HG02970 (cell line): ENCODE measurements at regions not wholly inside any gene's neighbourhood (a gene's known extent, or its start where the extent isn't known, plus 50 kb on each side); places are given as distances from the start of the nearest gene placed in this dataset.
A peak's percentile ranks its signal among the peaks of the same experiment; 100 is the strongest.
"Not testable (repeated sequence)": the region's sequence is repeated elsewhere in the genome, so short reads cannot be mapped to it uniquely, and the experiment has no call there.

Experiments
- ATAC-seq: cut with Tn5 transposase; IDR thresholded peaks from one replicate; pipeline ENCODE4 v1.9.1; 2021; ENCODE audit warnings: mild to moderate bottlenecking, moderate library complexity, moderate number of reproducible peaks; ENCODE audit not compliant: unreplicated experiment, low FRiP score

GRCh38 chr14:88064841-88065240 lies 59.9 kb downstream of the GPR65 start:
- ATAC-seq, result no peak

- ATAC-seq, result no peak
These were observed 64.7 kb downstream of the GPR65 start for GRCh38 chr14:88069677-88070076.

GRCh38 chr14:88075269-88075981 lies 70.5 kb downstream of the GPR65 start:
- peak; percentile 58 for ATAC-seq

GRCh38 chr14:88078525-88078924 lies 73.6 kb downstream of the GPR65 start:
- no peak for ATAC-seq

GRCh38 chr14:88079624-88080023 lies 74.7 kb downstream of the GPR65 start:
- no peak for ATAC-seq

GRCh38 chr14:88085736-88086135 lies 80.8 kb downstream of the GPR65 start:
- ATAC-seq, result no peak

GRCh38 chr14:88089445-88089844 lies 84.5 kb downstream of the GPR65 start:
- no peak for ATAC-seq

GRCh38 chr14:88092529-88092928 lies 87.6 kb downstream of the GPR65 start:
- no peak for ATAC-seq

- no peak for ATAC-seq
These were observed 90.9 kb downstream of the GPR65 start for GRCh38 chr14:88095791-88096190.

- no peak for ATAC-seq
These were observed 93.2 kb downstream of the GPR65 start for GRCh38 chr14:88098163-88098562.

GRCh38 chr14:88104710-88105109 lies 99.8 kb downstream of the GPR65 start:
- ATAC-seq, result no peak

- no peak for ATAC-seq
These were observed 101.4 kb downstream of the GPR65 start for GRCh38 chr14:88106377-88106776.

- not testable (repeated sequence) for ATAC-seq
These were observed 122.7 kb downstream of the GPR65 start for GRCh38 chr14:88127669-88128068.

GRCh38 chr14:88128816-88129215 lies 123.9 kb downstream of the GPR65 start:
- no peak for ATAC-seq

- no peak for ATAC-seq
These were observed 124.5 kb downstream of the GPR65 start for GRCh38 chr14:88129306-88130056.

GRCh38 chr14:88130057-88130432 lies 125.1 kb downstream of the GPR65 start:
- ATAC-seq, result no peak
